VCaP (cell line): ENCODE measurements at regions not wholly inside any gene's neighbourhood (a gene's known extent, or its start where the extent isn't known, plus 50 kb on each side); places are given as distances from the start of the nearest gene placed in this dataset.

ENCODE experiments used
- H3K27ac ChIP-seq: fragments of 450-650 bp; 2 replicates; pipeline ENCODE4 v1.5.1; 2017
- CTCF ChIP-seq: fragments of 450-650 bp; conservative IDR thresholded peaks from 2 replicates; pipeline ENCODE4 v1.5.1; 2017; ENCODE audit warnings: mild to moderate bottlenecking, moderate library complexity

DNA sequence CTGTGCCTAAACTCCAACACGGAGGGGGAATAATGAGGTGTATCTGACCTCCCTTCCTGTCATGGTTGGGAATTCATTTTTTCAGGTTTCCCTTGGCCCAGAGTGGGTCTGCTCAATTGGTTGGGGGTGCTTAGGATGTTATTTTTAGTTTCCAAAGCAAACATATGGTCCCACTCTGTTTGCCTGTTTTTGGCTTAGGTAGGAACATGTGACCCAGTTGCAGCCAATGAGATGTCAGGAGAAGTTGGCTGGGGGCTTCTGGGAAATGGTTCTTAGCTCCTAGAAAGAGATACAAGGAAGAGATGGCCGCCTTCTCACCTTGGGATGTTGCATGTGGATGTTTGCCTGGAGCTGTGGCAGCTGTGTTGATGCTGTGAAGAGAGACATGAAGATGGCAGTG, 147.9 kb upstream of the RFLNA start:
- no peak for TF ChIP-seq CTCF
- no peak overlapping the region for H3K27ac ChIP-seq

GRCh38 chr12:124147575-124147974, 147.3 kb upstream of the RFLNA start:
- TF ChIP-seq CTCF = no peak
- H3K27ac ChIP-seq = no peak overlapping the region

GRCh38 chr12:124148481-124149273, 146.2 kb upstream of the RFLNA start:
- H3K27ac ChIP-seq = peak overlapping the region; percentile 11; the same call in 1 of the 2 replicates
- no peak for TF ChIP-seq CTCF

GRCh38 chr12:124149287-124149686, 145.6 kb upstream of the RFLNA start:
- no peak for TF ChIP-seq CTCF
- H3K27ac ChIP-seq = no peak overlapping the region

DNA sequence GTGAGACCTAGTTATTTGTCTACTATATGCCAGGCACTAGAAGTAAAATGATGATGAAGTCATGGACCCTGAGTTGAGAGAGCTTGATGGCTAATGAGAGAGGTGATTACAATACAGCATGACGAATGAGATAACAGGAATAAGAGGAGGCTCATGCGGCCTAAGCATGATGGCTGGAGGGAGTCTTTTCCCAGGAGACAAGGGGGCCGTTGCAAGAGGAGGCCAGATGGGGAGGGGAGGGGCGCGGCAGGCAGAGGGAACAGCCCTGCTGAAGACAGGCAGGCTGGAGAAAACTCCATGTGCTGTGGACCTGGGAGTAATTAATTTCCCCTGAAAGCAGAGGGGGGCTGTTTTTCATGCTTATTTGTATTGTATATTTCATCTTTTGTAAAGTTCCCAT, 144.7 kb upstream of the RFLNA start:
- H3K27ac ChIP-seq = no peak overlapping the region
- TF ChIP-seq CTCF = no peak

DNA sequence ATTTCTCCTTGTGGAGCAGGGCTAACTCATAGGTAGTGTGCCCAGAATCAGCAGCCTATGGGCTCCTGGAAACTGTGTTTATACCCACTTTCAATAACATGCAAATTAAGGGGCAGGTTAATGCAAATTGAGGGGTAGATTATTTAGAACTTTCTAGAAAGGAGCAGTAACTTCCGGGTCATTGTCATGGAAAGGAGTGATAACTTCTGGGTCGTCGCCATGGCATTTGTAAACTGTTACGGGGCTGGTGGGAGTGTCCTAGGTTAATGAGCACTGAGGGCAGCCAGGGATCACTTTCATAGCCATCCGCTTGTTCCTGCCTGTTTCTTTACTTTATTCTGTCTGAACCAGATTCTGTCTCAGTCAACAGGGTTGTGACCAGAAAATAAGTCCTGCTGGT, 143.3 kb upstream of the RFLNA start:
- H3K27ac ChIP-seq = no peak overlapping the region
- TF ChIP-seq CTCF = no peak

DNA sequence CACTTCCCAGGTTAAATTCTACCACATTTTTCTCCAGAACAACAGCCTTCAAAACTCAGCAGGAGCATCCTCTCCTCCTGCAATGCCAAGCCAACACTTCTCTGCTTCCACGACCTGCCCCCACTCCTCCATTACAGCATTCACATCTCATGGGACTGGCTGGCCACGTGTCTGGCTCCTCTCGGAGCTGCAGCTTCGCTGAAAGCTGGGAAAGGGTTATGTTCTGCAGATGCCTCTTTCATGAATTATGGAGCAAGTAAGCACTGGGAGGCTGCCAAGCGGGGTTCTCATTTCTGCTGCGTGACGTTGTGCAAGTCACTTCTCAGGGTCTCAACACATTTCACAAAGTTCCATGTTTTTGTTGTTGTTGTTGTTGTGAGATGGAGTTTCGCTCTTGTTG, 142.2 kb upstream of the RFLNA start:
- no peak overlapping the region for H3K27ac ChIP-seq
- TF ChIP-seq CTCF = no peak
